ENCODE measurements at regions not wholly inside any gene's neighbourhood (a gene's known extent, or its start where the extent isn't known, plus 50 kb on each side); places are given as distances from the start of the nearest gene placed in this dataset.
"Not testable (repeated sequence)": the region's sequence is repeated elsewhere in the genome, so short reads cannot be mapped to it uniquely, and the experiment has no call there.

DNA sequence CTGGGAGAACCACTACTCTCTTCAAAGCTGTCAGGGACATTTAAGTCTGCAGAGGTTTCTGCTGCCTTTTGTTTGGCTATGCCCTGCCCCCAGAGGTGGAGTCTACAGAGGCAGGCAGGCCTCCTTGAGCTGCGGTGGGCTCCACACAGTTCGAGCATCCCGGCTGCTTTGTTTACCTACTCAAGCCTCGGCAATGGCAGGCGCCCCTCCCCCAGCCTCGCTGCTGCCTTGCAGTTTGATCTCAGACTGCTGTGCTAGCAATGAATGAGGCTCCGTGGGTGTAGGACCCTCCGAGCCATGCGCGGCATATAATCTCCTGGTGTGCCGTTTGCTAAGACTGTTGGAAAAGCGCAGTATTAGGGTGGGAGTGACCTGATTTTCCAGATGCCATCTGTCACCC lies 115.3 kb upstream of the WNT7A start:
- TF ChIP-seq, protein P1, sequence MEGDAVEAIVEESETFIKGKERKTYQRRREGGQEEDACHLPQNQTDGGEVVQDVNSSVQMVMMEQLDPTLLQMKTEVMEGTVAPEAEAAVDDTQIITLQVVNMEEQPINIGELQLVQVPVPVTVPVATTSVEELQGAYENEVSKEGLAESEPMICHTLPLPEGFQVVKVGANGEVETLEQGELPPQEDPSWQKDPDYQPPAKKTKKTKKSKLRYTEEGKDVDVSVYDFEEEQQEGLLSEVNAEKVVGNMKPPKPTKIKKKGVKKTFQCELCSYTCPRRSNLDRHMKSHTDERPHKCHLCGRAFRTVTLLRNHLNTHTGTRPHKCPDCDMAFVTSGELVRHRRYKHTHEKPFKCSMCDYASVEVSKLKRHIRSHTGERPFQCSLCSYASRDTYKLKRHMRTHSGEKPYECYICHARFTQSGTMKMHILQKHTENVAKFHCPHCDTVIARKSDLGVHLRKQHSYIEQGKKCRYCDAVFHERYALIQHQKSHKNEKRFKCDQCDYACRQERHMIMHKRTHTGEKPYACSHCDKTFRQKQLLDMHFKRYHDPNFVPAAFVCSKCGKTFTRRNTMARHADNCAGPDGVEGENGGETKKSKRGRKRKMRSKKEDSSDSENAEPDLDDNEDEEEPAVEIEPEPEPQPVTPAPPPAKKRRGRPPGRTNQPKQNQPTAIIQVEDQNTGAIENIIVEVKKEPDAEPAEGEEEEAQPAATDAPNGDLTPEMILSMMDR (IDR thresholded peaks at IDR 0.05; ENCODE audit: extremely low read depth in 1 of 2, insufficient read depth in 1 of 2, low read depth in 1 of 2, low read length in 2 of 2), result not testable (repeated sequence)
- not testable (repeated sequence) for TF ChIP-seq MYC (IDR thresholded peaks at IDR 0.05; ENCODE audit: low read depth, low read length); JUN (IDR thresholded peaks at IDR 0.05; ENCODE audit: borderline replicate concordance, insufficient read depth, insufficient read length, low read depth); POLR2A (IDR thresholded peaks at IDR 0.05; ENCODE audit: low read depth, low read length); EZH2 (IDR thresholded peaks at IDR 0.05; ENCODE audit: borderline replicate concordance, low read depth, low read length, severe bottlenecking); POLR2AphosphoS5 (IDR thresholded peaks at IDR 0.05; ENCODE audit: insufficient read depth, low read depth, low read length); GATA2 (IDR thresholded peaks at IDR 0.05; ENCODE audit: insufficient read depth, insufficient read length, low read depth, low read length)
- TF ChIP-seq, protein P2, sequence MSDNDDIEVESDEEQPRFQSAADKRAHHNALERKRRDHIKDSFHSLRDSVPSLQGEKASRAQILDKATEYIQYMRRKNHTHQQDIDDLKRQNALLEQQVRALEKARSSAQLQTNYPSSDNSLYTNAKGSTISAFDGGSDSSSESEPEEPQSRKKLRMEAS (IDR thresholded peaks at IDR 0.05; ENCODE audit: insufficient read depth, insufficient read length), result not testable (repeated sequence)

Measured in endothelial cell of umbilical vein (primary cell).